GM21717 (cell line): ENCODE measurements at regions not wholly inside any gene's neighbourhood (a gene's known extent, or its start where the extent isn't known, plus 50 kb on each side); places are given as distances from the start of the nearest gene placed in this dataset.
"Not testable (repeated sequence)": the region's sequence is repeated elsewhere in the genome, so short reads cannot be mapped to it uniquely, and the experiment has no call there.

Experiments used
- ATAC-seq: cut with Tn5 transposase; IDR thresholded peaks from one replicate; pipeline ENCODE4 v1.9.1; 2021; ENCODE audit warnings: mild to moderate bottlenecking, moderate library complexity; ENCODE audit not compliant: unreplicated experiment

GRCh38 chr7:66502230-66503035 is 126.2 kb upstream of the KCTD7 start:
- ATAC-seq: no peak

- no peak for ATAC-seq
Measured at GRCh38 chr7:66503036-66503370, 125.7 kb upstream of the KCTD7 start.

GRCh38 chr7:66503551-66504031 is 125.1 kb upstream of the KCTD7 start:
- ATAC-seq: no peak

GRCh38 chr7:66504131-66504530 is 124.5 kb upstream of the KCTD7 start:
- no peak for ATAC-seq

GRCh38 chr7:66505009-66505408 is 123.7 kb upstream of the KCTD7 start:
- ATAC-seq: no peak

- ATAC-seq: no peak
Measured at GRCh38 chr7:66505531-66506451, 122.9 kb upstream of the KCTD7 start.

- ATAC-seq: not testable (repeated sequence)
Measured at GRCh38 chr7:66506703-66507102, 122.0 kb upstream of the KCTD7 start.

GRCh38 chr7:66507764-66508296 is 120.9 kb upstream of the KCTD7 start:
- ATAC-seq: no peak

- ATAC-seq: no peak
Measured at GRCh38 chr7:66508431-66508830, 120.2 kb upstream of the KCTD7 start.

- ATAC-seq: no peak
Measured at GRCh38 chr7:66514050-66514449, 114.6 kb upstream of the KCTD7 start.

GRCh38 chr7:66517212-66517909 is 111.3 kb upstream of the KCTD7 start:
- no peak for ATAC-seq

GRCh38 chr7:66518151-66518691 is 110.5 kb upstream of the KCTD7 start:
- no peak for ATAC-seq

- ATAC-seq: no peak
Measured at GRCh38 chr7:66521675-66522074, 107.0 kb upstream of the KCTD7 start.

GRCh38 chr7:66522518-66522917 is 106.2 kb upstream of the KCTD7 start:
- no peak for ATAC-seq

- ATAC-seq: no peak
Measured at GRCh38 chr7:66523409-66523808, 105.3 kb upstream of the KCTD7 start.

GRCh38 chr7:66524738-66525137 is 103.9 kb upstream of the KCTD7 start:
- ATAC-seq: no peak

- not testable (repeated sequence) for ATAC-seq
Measured at GRCh38 chr7:66526782-66527181, 101.9 kb upstream of the KCTD7 start.

- ATAC-seq: no peak
Measured at GRCh38 chr7:66528652-66529051, 100.0 kb upstream of the KCTD7 start.

GRCh38 chr7:66529883-66530610 is 98.6 kb upstream of the KCTD7 start:
- no peak for ATAC-seq
